22Rv1 (cell line): ENCODE measurements at regions not wholly inside any gene's neighbourhood (a gene's known extent, or its start where the extent isn't known, plus 50 kb on each side); places are given as distances from the start of the nearest gene placed in this dataset.

Source experiments
- H3K27ac ChIP-seq: fragments of 450-650 bp; 2 replicates; pipeline ENCODE4 v1.5.1; 2017
- ZFX ChIP-seq: fragments of 450-650 bp; IDR thresholded peaks from 2 replicates; pipeline ENCODE4 v1.6.1; 2017; ENCODE audit warnings: antibody characterized with exemption, borderline replicate concordance
- TF ChIP-seq, protein P1 (sequence below): fragments of 450-650 bp; IDR thresholded peaks from 2 replicates; pipeline ENCODE4 v1.5.1; 2017; ENCODE audit warnings: mild to moderate bottlenecking

DNA sequence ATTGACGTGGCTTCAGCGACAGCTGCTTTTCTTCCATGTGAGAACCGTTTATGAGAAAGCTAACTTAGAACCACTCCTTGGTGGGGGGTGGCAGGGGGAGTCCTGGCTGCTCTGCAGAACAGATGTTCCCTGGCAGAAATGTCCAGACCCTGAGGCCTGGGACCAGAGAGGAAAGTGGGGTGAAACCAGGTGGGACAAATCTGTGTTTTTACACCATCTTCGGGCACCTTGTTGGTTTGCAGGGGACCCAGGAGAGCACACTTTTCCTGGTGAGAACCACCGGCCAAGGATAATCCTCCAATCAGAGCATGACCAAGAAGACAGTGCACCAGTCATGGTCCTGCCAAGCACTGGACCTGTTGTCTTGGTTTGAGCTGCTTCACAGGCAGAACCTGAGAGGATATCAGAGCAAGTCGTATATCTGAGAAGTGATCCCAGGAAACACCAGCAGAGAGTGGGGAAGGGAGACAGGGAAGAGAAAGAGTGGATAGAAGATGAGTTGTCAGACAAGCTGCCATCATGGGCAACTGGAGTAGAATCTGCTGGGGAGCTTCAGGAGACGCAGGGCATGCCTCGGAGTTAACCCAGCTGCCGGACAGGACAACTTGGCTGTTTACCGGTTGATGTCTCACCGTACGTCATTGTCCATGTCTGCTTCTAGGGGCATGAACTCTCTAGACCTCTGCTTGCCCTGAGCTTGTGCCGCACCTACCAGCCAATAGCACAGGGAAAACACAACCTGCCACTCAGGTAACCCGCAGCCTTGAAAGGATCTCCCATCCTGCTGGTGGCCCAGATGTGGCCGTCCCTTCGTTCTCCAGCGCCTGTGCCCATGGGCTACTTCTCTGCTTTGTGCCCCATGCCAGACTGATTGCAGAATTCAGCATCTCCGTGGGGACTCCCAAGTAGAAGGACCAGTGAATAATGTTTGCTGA, 178.4 kb upstream of the MVB12B start:
- no peak overlapping the region for H3K27ac ChIP-seq
- TF ChIP-seq ZFX: no peak
- TF ChIP-seq, protein P1, sequence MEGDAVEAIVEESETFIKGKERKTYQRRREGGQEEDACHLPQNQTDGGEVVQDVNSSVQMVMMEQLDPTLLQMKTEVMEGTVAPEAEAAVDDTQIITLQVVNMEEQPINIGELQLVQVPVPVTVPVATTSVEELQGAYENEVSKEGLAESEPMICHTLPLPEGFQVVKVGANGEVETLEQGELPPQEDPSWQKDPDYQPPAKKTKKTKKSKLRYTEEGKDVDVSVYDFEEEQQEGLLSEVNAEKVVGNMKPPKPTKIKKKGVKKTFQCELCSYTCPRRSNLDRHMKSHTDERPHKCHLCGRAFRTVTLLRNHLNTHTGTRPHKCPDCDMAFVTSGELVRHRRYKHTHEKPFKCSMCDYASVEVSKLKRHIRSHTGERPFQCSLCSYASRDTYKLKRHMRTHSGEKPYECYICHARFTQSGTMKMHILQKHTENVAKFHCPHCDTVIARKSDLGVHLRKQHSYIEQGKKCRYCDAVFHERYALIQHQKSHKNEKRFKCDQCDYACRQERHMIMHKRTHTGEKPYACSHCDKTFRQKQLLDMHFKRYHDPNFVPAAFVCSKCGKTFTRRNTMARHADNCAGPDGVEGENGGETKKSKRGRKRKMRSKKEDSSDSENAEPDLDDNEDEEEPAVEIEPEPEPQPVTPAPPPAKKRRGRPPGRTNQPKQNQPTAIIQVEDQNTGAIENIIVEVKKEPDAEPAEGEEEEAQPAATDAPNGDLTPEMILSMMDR: no peak

DNA sequence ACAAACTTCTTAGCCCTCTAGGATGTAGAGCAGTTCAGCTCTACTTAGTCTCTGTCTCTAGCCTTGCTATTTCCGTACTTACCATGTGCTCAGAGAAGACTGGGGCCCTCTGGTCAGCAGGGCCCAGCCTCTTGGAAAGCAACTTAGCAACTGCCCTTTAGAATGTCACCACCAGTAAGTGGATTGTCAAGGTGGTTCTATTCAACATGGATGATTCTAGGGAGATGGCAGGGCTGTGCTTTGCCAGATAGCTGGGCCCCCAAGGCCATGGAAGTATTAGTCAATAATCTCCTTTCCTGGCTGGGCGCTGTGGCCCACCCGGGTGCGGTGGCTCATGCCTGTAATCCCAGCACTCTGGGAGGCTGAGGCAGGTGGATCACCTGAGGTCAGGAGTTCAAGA, 177.6 kb upstream of the MVB12B start:
- TF ChIP-seq, protein P1: no peak
- no peak for TF ChIP-seq ZFX

DNA sequence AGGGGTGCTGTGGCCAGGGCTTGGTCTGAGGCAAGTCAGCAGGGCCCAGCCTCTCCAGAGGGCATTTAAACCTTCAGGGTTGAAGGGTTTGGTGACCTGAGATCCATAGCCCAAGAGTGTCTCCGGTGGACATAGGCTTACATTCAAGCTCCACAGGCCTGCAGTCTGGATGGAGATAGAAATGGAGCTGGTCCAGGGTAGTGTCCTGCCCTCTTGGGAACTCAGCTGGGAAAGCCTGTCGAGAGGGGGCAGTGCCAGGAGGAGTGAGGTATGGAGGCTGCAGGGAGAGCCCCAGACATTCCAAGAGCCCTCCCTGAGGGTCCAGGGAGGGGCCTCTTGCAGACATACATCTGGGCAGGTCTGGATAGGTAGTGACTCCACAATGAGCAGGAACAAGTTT, 177.0 kb upstream of the MVB12B start:
- no peak overlapping the region for H3K27ac ChIP-seq
- no peak for TF ChIP-seq ZFX
- TF ChIP-seq, protein P1: no peak

More for the DNA sequence above, 177.6 kb upstream of the MVB12B start:
- no peak overlapping the region for H3K27ac ChIP-seq

DNA sequence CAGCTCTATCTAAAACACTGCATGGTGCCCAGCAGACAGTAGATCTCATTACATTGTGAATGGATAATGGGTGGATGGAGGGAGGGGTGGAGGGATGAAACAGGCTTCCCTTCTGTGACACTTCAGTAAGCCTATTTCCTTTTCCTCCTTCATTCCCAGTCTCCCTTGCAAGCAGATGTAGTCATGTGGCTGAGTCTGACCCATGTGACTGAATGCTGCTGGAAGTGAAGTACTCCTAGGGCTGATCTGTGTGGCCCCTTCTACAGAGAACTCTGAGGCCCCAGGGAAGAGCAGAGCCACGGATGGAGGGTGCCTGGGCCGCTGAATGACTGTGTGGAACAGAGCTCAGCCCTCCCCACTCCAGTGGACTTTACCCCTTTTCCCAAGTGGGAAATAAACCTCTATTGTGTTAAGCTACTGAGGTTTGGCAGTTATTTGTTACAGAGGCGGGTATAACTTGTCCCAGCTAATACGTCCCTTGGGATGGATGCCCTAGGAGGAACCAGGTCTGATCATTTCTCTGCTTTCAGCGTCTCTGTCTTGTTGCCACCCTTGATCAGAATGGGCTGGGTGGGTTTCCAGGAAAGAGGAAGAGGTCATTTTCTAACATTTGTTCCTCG, 176.1 kb upstream of the MVB12B start:
- no peak for TF ChIP-seq ZFX
- TF ChIP-seq, protein P1: no peak
- no peak overlapping the region for H3K27ac ChIP-seq

DNA sequence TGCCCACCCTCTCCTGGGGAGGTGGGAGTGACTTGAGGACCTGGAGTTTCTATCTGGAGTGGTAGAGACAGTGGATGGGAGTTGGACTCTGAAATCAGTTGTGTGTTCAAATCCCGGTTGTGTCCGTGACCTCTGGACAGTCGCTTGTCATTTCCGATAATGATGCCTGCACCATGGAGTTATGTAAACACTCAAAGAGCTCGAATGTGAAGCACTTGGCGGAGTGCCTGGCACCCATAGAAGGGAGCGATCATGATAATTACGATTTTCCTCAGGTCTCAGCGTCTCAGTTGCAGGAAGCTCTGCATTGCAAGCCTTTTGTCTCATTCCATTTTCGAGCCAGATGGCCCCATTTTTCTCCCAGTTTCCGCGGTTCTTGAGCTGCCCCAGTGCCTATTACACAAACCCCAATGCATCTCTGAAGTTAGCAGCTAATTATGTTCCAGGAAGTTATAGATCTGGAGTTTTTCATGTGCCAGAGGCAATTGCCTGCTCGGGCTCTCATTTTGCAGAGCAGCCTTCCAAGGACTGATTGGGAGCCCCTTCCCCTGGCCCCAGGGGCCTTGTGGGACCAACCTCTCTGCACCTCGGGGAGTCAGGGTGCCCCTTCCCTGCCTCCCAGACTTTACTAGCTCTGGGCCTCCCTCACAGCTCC, 175.5 kb upstream of the MVB12B start:
- no peak overlapping the region for H3K27ac ChIP-seq
- TF ChIP-seq, protein P1: no peak
- TF ChIP-seq ZFX: no peak

DNA sequence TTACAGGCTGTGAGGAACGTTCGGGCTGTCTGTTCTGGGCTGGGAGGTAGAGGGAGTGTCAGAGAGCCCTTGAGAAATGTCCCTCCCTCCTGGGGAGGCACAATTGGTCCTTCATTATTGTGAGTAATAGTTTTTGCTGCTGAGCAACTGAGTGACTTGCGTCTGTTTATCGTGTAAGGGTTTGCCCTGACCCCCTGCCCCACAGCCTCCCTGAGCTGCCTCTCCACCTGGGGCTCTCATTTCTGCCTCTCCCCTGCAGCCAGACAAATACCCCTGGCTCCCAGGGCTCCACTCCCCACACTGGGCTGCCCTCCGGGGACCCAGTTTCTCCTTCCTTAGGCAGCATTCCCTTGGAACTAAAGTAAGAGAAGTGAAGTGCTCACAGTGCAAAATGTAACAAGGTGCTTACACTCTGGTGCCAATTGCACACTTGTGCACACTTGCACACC, 174.9 kb upstream of the MVB12B start:
- H3K27ac ChIP-seq: no peak overlapping the region

More for the DNA sequence above, 174.9 kb upstream of the MVB12B start:
- TF ChIP-seq, protein P1: no peak
- TF ChIP-seq ZFX: no peak
